Panc1 (cell line): ENCODE measurements at regions not wholly inside any gene's neighbourhood (a gene's known extent, or its start where the extent isn't known, plus 50 kb on each side); places are given as distances from the start of the nearest gene placed in this dataset.
A peak's percentile ranks its signal among the peaks of the same experiment; 100 is the strongest.
"Not testable (repeated sequence)": the region's sequence is repeated elsewhere in the genome, so short reads cannot be mapped to it uniquely, and the experiment has no call there.

Experiments
- ATAC-seq: fragments of 200-7000 bp; cut with Tn5 transposase; 2 replicates; pipeline ENCODE4 v1.9.1; 2020; ENCODE audit warnings: mild to moderate bottlenecking, moderate library complexity
- BruUV-seq: library from RNA; stranded (reverse); fragments of 400-500 nt; replicated peaks from 2 replicates; lab custom pipeline; 2021; lab: Mats Ljungman, UMichigan
- CTCF ChIA-PET: fragments of 300-600 bp; sonication (Branson Sonifier 250); formaldehyde crosslinking; loops from one replicate; lab custom pipeline; 2022; ENCODE audit warnings: antibody characterized with exemption; lab: Charles Lee
- POLR2A ChIA-PET: fragments of 300-600 bp; sonication (Branson Sonifier 250); formaldehyde crosslinking; loops from one replicate; lab custom pipeline; 2022; ENCODE audit warnings: antibody characterized with exemption; lab: Charles Lee
- DNase-seq: peaks from one replicate; pipeline ENCODE4 v3.0.0-alpha.2; 2010; ENCODE audit warnings: low read depth, low spot score
- H3K27ac ChIP-seq: 2 replicates; pipeline ENCODE4 v1.5.1; 2011; ENCODE audit warnings: mild to moderate bottlenecking, low read length, inconsistent platforms
- H3K27me3 ChIP-seq: fragments of 200-500 bp; sonication (Bioruptor generic); 2 replicates; pipeline ENCODE4 v1.6.0; 2014; ENCODE audit warnings: low read length, inconsistent platforms; ENCODE audit not compliant: control insufficient read depth, insufficient read depth
- H3K36me3 ChIP-seq: fragments of 200-500 bp; sonication (Bioruptor generic); 2 replicates; pipeline ENCODE4 v1.5.1; 2014; ENCODE audit warnings: inconsistent platforms, mild to moderate bottlenecking, low read length, moderate library complexity; ENCODE audit not compliant: control insufficient read depth, insufficient read depth
- H3K4me1 ChIP-seq: 2 replicates; pipeline ENCODE4 v1.5.1; 2011; ENCODE audit warnings: inconsistent platforms, mild to moderate bottlenecking, low read length, moderate library complexity; ENCODE audit not compliant: control insufficient read depth, insufficient read depth
- H3K4me3 ChIP-seq, 2 experiments: 2 replicates each; pipeline ENCODE4 v1.5.1; 2011 to 2012; ENCODE audit warnings: low read depth in 2 of 2, low read length in 2 of 2, mild to moderate bottlenecking in 2 of 2, inconsistent platforms in 1 of 2, moderate library complexity in 1 of 2
- H3K9me3 ChIP-seq: fragments of 200-500 bp; sonication (Bioruptor generic); 2 replicates; pipeline ENCODE4 v1.5.1; 2014; ENCODE audit warnings: low read depth, mild to moderate bottlenecking, inconsistent platforms, low read length, moderate library complexity; ENCODE audit not compliant: control insufficient read depth, insufficient read depth
- POLR2AphosphoS5 ChIP-seq: IDR thresholded peaks from 2 replicates; pipeline ENCODE4 v1.6.1; 2012; ENCODE audit warnings: mild to moderate bottlenecking, low read depth, low read length, moderate library complexity
- SIN3A ChIP-seq: IDR thresholded peaks from 2 replicates; pipeline ENCODE4 v1.6.1; 2012; ENCODE audit warnings: low read depth, mild to moderate bottlenecking, low read length, moderate library complexity, borderline replicate concordance; ENCODE audit not compliant: insufficient read depth
- TCF7L2 ChIP-seq: IDR thresholded peaks from 2 replicates; pipeline ENCODE4 v1.6.1; 2011; ENCODE audit warnings: mild to moderate bottlenecking, low read depth, low read length, inconsistent platforms
- in situ Hi-C: cut with HindIII; loops from 2 replicates; pipeline ENCODE4 v1.10.0; 2016; ENCODE audit warnings: low sequenced_read_pairs, low pct_unique_long_range_greater_than_20kb
- intact Hi-C: fragments of 100-400 bp; cut with micrococcal nuclease; formaldehyde crosslinking; loops from one replicate; pipeline ENCODE4 v1.10.0; 2022; ENCODE audit not compliant: unreplicated experiment
- TF ChIP-seq, protein P1 (sequence below): fragments of 450-650 bp; IDR thresholded peaks from 2 replicates; pipeline ENCODE4 v1.5.1; 2017; ENCODE audit warnings: mild to moderate bottlenecking
- TF ChIP-seq, protein P2 (sequence below), 2 experiments: IDR thresholded peaks; 2 replicates each; pipeline ENCODE4 v1.6.1; 2011 to 2012; ENCODE audit warnings: low read depth in 2 of 2, control low read depth in 1 of 2, low read length in 1 of 2, mild to moderate bottlenecking in 1 of 2, moderate library complexity in 1 of 2; ENCODE audit not compliant: insufficient read depth in 1 of 2

DNA sequence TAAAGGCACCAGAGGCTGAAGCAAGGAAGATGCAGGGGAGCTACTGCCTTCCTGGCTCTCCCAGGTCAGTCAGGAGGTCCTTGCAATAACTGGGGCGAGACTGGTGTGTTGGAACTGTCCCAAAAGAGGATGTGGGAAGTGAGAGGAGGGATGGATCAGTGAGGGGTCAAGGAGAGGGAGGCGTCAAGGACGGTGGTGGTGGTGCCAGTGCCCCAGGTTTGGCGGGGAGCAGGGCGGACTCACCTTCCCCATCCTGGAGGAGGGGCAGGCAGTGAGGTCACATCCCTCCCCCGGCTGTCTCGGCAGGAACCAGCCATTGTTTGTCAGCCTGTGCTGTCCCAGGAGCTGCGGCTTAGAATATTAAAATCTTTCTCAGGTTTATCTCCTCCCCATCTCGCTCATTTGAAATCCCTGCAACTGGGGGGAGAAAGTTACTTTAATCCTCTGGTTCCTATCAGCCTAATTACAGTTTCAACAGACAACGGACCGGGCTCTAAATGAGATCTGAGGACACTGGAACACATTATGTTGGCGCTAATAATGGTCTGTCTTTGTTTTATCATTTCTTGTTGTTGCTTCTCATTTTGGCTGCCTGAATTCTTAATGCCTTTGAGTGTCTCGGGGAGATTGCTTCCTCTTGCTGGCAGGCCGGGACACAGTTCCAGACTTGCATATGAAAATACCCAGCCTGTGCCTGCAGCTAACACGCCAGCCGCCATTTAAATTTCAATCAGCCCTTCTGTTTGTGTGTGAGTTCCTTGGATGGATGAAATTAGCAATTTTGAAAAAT lies 387.5 kb downstream of the RPS24 start:
- POLR2A ChIA-PET = no interaction called here
- TF ChIP-seq, protein P1, sequence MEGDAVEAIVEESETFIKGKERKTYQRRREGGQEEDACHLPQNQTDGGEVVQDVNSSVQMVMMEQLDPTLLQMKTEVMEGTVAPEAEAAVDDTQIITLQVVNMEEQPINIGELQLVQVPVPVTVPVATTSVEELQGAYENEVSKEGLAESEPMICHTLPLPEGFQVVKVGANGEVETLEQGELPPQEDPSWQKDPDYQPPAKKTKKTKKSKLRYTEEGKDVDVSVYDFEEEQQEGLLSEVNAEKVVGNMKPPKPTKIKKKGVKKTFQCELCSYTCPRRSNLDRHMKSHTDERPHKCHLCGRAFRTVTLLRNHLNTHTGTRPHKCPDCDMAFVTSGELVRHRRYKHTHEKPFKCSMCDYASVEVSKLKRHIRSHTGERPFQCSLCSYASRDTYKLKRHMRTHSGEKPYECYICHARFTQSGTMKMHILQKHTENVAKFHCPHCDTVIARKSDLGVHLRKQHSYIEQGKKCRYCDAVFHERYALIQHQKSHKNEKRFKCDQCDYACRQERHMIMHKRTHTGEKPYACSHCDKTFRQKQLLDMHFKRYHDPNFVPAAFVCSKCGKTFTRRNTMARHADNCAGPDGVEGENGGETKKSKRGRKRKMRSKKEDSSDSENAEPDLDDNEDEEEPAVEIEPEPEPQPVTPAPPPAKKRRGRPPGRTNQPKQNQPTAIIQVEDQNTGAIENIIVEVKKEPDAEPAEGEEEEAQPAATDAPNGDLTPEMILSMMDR = no peak
- TF ChIP-seq, protein P2, sequence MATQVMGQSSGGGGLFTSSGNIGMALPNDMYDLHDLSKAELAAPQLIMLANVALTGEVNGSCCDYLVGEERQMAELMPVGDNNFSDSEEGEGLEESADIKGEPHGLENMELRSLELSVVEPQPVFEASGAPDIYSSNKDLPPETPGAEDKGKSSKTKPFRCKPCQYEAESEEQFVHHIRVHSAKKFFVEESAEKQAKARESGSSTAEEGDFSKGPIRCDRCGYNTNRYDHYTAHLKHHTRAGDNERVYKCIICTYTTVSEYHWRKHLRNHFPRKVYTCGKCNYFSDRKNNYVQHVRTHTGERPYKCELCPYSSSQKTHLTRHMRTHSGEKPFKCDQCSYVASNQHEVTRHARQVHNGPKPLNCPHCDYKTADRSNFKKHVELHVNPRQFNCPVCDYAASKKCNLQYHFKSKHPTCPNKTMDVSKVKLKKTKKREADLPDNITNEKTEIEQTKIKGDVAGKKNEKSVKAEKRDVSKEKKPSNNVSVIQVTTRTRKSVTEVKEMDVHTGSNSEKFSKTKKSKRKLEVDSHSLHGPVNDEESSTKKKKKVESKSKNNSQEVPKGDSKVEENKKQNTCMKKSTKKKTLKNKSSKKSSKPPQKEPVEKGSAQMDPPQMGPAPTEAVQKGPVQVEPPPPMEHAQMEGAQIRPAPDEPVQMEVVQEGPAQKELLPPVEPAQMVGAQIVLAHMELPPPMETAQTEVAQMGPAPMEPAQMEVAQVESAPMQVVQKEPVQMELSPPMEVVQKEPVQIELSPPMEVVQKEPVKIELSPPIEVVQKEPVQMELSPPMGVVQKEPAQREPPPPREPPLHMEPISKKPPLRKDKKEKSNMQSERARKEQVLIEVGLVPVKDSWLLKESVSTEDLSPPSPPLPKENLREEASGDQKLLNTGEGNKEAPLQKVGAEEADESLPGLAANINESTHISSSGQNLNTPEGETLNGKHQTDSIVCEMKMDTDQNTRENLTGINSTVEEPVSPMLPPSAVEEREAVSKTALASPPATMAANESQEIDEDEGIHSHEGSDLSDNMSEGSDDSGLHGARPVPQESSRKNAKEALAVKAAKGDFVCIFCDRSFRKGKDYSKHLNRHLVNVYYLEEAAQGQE (IDR thresholded peaks at IDR 0.05; ENCODE audit: insufficient read depth in 1 of 2, low read depth in 2 of 2, low read length in 1 of 2) = no peak
- TF ChIP-seq SIN3A (no peak), TCF7L2 (no peak), POLR2AphosphoS5 (no peak)
- DNase-seq (no peak), ATAC-seq (no peak)
- intact Hi-C loops (no loop called here), in situ Hi-C loops (no loop called here)
- Histone ChIP-seq H3K4me3 (no peak overlapping the region), H3K36me3 (no peaks in the 10 kb centered on the region), H3K27me3 (no peaks in the 10 kb centered on the region), H3K4me1 (no peaks in the 10 kb centered on the region), H3K27ac (no peak overlapping the region), H3K9me3 (no peaks in the 10 kb centered on the region)
- CTCF ChIA-PET = no interaction called here
- BruUV-seq = no TSS peak

DNA sequence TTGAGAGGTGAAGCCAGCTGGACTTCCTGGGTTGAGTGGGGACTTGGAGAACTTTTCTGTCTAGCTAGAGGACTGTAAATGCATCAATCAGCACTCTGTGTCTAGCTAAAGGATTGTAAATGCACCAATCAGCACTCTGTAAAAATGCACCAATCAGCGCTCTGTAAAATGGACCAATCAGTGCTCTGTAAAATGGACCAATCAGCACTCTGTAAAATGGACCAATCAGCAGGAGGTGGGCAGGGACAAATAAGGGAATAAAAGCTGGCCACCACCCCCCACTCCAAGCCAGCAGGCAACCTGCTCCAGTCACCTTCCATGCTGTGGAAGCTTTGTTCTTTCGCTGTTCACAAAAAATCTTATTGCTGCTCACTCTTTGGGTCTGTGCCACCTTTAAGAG lies 390.4 kb downstream of the RPS24 start:
- POLR2A ChIA-PET, intact Hi-C loops: not testable (repeated sequence)

DNA sequence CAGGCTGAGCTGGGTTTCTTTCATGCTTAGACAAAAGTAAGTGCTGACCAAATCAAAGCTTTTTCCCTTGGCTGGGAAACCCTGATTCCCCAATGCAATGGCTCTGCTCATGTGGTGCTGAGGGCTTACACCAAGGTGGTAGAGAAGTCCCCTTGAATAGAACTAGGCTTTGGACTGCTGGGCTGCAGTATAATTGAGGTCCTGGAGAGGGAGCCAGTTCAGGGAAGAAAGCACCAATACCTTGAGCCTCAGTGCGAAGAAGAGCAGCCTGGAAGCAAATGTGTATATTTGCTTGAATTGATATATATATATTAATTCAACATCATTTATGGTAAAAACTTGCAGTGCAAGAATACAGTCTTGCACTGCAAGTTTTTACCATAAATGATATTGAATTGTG lies 391.1 kb downstream of the RPS24 start:
- intact Hi-C loops = no loop called here
- H3K9me3 ChIP-seq = no peaks in the 10 kb centered on the region
- ATAC-seq (peak; percentile 92), DNase-seq (no peak)
- in situ Hi-C loops = no loop called here
- ChIA-PET CTCF (interaction anchor here (0.9 kb wide), 1 partner anchor 351 kb away, joined by 3 read pairs; no protein-coding TSS in a partner anchor), POLR2A (no interaction called here)
- TF ChIP-seq, protein P1 = peak; percentile 80
- TF ChIP-seq SIN3A (no peak), TCF7L2 (no peak)
- no peaks in the 10 kb centered on the region for H3K4me1 ChIP-seq
- H3K4me3 ChIP-seq = no peak overlapping the region
- peaks cover 9% of the 10 kb centered on the region for H3K27me3 ChIP-seq
- no peaks in the 10 kb centered on the region for H3K36me3 ChIP-seq
- H3K27ac ChIP-seq = no peak overlapping the region
- no TSS peak for BruUV-seq

More for the DNA sequence above, 390.4 kb downstream of the RPS24 start:
- H3K27ac ChIP-seq, BruUV-seq, ATAC-seq, DNase-seq, H3K9me3 ChIP-seq, in situ Hi-C loops, H3K36me3 ChIP-seq, H3K27me3 ChIP-seq, H3K4me3 ChIP-seq, H3K4me1 ChIP-seq: not testable (repeated sequence)
- CTCF ChIA-PET = interaction anchor here (0.9 kb wide), 1 partner anchor 351 kb away, joined by 3 read pairs; no protein-coding TSS in a partner anchor
